ENCODE measurements at regions not wholly inside any gene's neighbourhood (a gene's known extent, or its start where the extent isn't known, plus 50 kb on each side); places are given as distances from the start of the nearest gene placed in this dataset.

GRCh38 chr14:22036541-22037239, 363.1 kb upstream of the OR4E1 start:
- DNase-seq (ENCODE audit: low read depth): no peak

DNA sequence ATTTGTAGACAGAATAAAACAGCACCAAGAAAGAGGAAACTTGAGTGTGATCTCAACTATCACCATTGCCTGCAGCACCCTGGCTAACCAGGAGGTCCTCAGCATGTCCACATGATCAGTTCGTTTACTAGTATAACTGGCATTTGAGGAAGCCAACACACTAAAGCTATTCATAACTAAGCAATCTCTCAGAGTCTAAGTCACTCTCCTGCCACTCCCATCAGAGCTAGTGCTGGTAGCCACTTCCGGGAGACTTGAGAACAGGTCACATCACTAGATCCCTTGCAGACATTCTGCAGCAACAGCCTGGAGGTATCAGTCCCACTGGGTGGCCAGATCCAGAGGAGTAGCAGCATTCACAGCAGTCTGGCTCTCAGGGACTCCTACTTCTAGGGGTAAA, 352.9 kb upstream of the OR4E1 start:
- no peak for DNase-seq (ENCODE audit: low read depth)

DNA sequence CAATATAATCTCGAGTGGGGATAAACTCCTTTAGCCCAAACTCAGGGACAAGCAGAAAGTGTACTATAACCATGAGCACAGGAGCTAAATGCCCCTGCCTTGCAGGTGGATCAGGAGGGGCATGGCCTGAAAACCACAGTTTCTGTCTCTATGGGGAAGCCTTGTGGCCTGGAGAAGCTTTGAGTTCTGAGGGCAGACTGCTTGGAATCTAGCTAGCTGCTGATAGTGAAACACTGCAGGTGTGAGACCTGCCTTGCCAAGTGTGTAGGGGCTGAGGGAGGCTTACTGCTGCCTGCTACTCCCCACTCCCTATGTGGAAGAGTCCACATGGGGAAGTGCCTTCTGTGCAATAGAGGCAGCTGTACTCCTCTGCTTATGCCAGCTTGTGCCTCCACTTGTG, 352.3 kb upstream of the OR4E1 start:
- DNase-seq (ENCODE audit: low read depth): no peak

GRCh38 chr14:22024137-22024536, 350.5 kb upstream of the OR4E1 start:
- no peak for DNase-seq (ENCODE audit: low read depth)

- DNase-seq (ENCODE audit: low read depth): no peak
Observed at GRCh38 chr14:22018890-22019289, 345.3 kb upstream of the OR4E1 start.

- no peak for DNase-seq (ENCODE audit: low read depth)
Observed at GRCh38 chr14:22012452-22012851, 338.8 kb upstream of the OR4E1 start.

DNA sequence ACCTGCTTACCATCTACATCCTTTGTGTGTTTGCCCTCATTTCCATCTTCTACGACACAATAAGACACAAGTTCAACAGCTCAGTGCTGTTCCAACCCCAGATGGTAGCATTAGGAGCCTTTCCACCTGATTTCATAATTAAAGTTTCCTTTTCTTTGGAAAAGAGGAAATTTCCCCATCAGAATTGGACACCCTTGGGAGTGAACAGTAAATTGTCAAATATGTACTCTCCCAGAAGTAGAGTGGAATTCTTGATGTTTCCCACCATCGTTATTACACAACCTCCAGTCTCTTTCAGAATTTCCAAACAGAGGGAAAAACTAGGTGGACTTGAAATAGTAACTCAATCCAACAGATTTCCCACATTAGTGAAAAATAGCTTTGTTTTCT, 337.6 kb upstream of the OR4E1 start:
- no peak for DNase-seq (ENCODE audit: low read depth)

GRCh38 chr14:22010545-22011252, 337.1 kb upstream of the OR4E1 start:
- no peak for DNase-seq (ENCODE audit: low read depth)

DNA sequence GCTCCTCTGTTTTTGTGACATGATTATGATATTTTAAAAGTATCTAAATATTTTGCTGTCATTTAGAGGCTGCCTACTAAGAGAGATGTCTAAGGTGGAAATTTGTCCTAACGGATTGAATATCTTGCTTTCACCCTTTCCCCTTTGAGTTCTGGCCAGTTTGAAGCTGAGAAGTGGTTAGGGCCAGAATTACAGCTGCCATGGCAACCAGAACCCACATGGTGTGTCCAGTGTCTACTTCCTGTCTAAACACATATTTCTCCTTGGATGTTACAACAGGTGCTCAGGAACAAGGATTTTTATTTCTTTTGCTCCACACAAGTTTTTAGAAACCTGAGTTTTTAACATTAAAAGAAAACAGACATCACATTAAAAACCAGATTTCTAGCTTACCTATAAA, 335.1 kb upstream of the OR4E1 start:
- DNase-seq (ENCODE audit: low read depth): no peak

GRCh38 chr14:22007784-22008412, 334.3 kb upstream of the OR4E1 start:
- no peak for DNase-seq (ENCODE audit: low read depth)

GRCh38 chr14:22007363-22007762, 333.7 kb upstream of the OR4E1 start:
- no peak for DNase-seq (ENCODE audit: low read depth)

DNA sequence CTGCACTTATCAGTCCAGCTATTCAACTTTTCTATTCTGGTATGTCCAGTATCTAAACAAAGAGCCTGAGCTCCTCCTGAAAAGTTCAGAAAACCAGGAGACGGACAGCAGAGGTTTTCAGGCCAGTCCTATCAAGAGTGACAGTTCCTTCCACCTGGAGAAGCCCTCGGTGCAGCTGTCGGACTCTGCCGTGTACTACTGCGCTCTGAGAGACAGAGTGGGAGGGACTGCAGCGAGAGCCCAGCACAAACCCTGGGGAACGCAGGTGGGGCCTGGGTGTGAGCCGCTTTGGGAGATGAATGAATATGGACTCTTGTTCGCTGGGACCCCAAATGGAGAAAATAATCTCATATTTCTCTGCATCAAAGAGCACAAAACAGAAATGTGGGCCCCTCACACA, 329.8 kb upstream of the OR4E1 start:
- no peak for DNase-seq (ENCODE audit: low read depth)

DNA sequence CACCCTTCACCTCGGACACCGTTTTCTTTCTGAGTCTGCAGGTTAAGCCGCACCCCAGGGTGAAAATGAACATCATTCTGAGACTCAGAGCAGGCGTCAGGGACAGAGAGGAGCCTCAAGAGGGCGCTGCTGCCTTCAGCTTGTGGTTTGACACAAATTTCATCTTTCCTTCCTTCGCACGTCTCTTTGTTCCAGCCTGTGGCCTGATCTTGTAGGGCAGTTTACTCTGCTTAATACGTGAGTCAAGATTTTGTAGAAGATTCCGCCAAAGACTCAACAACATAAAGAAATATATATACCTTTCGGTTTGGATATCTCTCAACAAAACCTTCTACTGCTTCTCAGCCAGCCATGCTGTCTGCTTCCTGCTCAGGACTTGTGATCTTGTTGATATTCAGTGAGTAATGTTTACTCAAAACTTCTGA, 329.3 kb upstream of the OR4E1 start:
- peak; percentile 30 for DNase-seq (ENCODE audit: low read depth)

- DNase-seq (ENCODE audit: low read depth): no peak
Observed at GRCh38 chr14:21999402-21999801, 325.8 kb upstream of the OR4E1 start.

GRCh38 chr14:21997300-21997699, 323.7 kb upstream of the OR4E1 start:
- no peak for DNase-seq (ENCODE audit: low read depth)

DNA sequence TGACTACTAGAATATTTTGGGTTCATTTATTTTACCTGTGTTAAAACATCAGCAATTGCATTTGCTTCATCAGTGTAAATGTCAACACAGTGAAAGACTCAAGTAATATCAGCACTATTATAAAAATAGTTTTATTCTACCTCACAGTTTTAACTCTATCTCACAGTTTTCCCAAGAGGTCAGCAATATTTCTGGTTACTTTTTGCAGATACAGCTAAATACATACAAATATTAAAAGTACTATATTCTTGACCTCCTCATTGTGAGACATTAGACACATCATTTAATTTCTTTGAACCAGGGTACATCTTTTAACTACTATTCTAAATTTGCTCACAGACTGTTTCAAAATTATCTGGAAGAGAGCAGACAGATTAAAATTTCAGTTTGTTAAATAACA, 321.7 kb upstream of the OR4E1 start:
- no peak for DNase-seq (ENCODE audit: low read depth)

DNA sequence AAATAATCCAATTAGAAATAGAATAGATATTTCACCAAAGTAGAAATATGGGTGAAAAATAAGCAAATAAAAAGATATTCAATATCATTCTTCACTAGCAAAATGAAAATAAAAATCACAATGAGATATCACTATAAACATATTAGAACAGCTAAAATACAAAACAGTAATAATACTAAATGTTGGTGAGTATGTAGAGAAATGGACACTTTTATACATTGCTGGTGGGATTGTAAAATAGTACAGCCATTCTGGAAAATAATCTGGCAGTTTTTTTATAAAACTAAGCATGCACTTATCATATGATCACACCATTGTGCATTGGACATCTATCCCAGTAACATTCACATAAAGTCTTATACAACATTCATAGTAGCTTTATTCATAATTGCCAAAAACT, 320.2 kb upstream of the OR4E1 start:
- no peak for DNase-seq (ENCODE audit: low read depth)

- no peak for DNase-seq (ENCODE audit: low read depth)
Observed at GRCh38 chr14:21993070-21993469, 319.5 kb upstream of the OR4E1 start.

GRCh38 chr14:21991130-21991529, 317.5 kb upstream of the OR4E1 start:
- no peak for DNase-seq (ENCODE audit: low read depth)

GRCh38 chr14:21990116-21990515, 316.5 kb upstream of the OR4E1 start:
- no peak for DNase-seq (ENCODE audit: low read depth)

GRCh38 chr14:21989090-21989489, 315.5 kb upstream of the OR4E1 start:
- no peak for DNase-seq (ENCODE audit: low read depth)

DNA sequence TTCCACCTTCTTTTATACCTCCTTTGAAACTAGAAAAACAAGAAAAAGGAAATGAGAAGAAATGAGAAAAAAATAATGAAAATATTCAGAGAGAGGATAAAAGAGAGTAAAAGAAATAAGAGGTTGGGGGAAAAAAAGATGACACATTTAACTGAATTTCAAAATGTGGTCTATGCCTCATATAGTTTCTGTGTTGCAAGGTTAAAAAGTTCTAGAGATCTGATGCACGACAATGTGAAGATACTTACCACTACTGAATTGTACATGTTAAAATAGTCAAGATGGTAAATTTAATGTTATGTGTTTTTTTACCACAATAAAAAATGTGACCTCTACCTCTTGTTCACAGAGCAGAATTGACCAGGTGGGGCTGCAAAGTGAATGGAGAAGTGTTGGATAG, 314.8 kb upstream of the OR4E1 start:
- no peak for DNase-seq (ENCODE audit: low read depth)

DNA sequence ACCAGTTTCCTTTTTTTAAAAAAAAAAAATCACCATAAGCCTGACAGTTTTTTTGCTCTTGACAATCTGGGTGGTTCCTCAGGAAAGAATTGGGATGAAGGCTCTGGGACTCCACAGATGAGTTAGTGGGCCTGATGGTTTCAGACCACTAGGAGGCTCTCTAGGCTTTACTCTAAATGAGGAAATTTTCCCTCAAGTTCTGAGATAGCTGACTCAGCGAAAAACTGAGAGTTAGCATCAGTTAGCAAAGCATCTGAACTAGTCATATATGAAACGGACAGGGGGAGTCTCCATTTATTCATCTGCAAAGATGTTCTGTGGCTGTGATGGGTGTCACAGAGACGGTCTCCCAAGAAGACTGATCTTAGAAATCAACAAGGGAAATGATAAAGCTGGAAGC, 314.3 kb upstream of the OR4E1 start:
- no peak for DNase-seq (ENCODE audit: low read depth)

DNA sequence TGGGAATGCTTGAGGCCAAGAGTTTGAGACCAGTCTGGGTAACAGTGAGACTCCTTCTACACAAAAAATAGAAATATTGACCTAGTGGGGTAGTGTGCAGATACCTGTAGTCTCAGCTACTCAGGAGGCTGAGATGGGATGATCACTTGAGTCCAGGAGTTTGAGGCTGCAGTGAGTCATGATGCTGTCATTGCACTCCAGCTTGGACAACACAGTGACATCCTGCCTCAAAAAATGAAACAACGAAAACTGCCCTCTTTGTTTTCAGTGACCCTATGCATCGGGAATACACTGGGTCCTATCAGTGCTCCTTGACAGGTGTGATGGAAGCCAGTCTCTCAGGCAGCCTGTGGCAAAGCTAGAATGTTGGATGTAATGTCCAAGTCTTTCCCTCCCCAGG, 311.5 kb upstream of the OR4E1 start:
- DNase-seq (ENCODE audit: low read depth): no peak

All from stimulated activated CD8-positive, alpha-beta memory T cell treated with anti-CD3 and anti-CD28 coated beads, Interleukin-12 subunit alpha, Interleukin-12 subunit beta, amount 100 ng/mL, for 4 hours (primary cell).